SK-N-SH (cell line): ENCODE measurements at regions not wholly inside any gene's neighbourhood (a gene's known extent, or its start where the extent isn't known, plus 50 kb on each side); places are given as distances from the start of the nearest gene placed in this dataset.

Experiments used
- CTCF ChIA-PET: fragments of 300-600, 350-600 bp; formaldehyde crosslinking; extraction: SDS; loops from one replicate; lab custom pipeline; 2021; lab: Yijun Ruan, JAX
- POLR2A ChIA-PET: fragments of 350-600 bp; sonication (Branson Sonifier 250); formaldehyde crosslinking; extraction: SDS; loops from one replicate; lab custom pipeline; 2020; ENCODE audit warnings: antibody characterized with exemption, inconsistent platforms; lab: Yijun Ruan, JAX
- DNase-seq: peaks from one replicate; pipeline ENCODE4 v3.0.0; 2012
- H2AFZ ChIP-seq: fragments of 200-600 bp; sonication (generic); 2 replicates; pipeline ENCODE4 v1.8.1; 2016; ENCODE audit warnings: antibody characterized with exemption, mild to moderate bottlenecking, low read depth
- H3F3A ChIP-seq: fragments of 200-600 bp; sonication (generic); replicated peaks from 2 replicates; pipeline ENCODE3; 2016; ENCODE audit warnings: antibody characterized with exemption, mild to moderate bottlenecking; ENCODE audit not compliant: insufficient read depth
- H3K27ac ChIP-seq, 2 experiments: fragments of 200-500 bp in 1 of 2; fragments of 200-600 bp in 1 of 2; sonication (Bioruptor generic) in 1 of 2; sonication (generic), shearing (Covaris generic) in 1 of 2; 2 replicates each; pipeline versions ENCODE4 v1.5.1 to v1.6.1; 2014 to 2016; ENCODE audit warnings: low read depth in 2 of 2, inconsistent platforms in 1 of 2, low read length in 1 of 2, mild to moderate bottlenecking in 1 of 2, mixed read lengths in 1 of 2
- H3K27me3 ChIP-seq: fragments of 200-600 bp; sonication (generic), shearing (Covaris generic); 2 replicates; pipeline ENCODE4 v1.6.1; 2016; ENCODE audit warnings: mixed run types; ENCODE audit not compliant: insufficient read depth
- H3K36me3 ChIP-seq, 2 experiments: fragments of 200-500 bp in 1 of 2; fragments of 200-600 bp in 1 of 2; sonication (Bioruptor generic) in 1 of 2; sonication (generic) in 1 of 2; replicated peaks in 1 of 2; 2 replicates each; pipeline versions ENCODE3 to v1.5.1; 2014 to 2016; ENCODE audit warnings: low read length in 1 of 2, mild to moderate bottlenecking in 1 of 2; ENCODE audit not compliant: insufficient read depth in 2 of 2, control insufficient read depth in 1 of 2
- H3K4me1 ChIP-seq, 2 experiments: fragments of 200-500 bp in 1 of 2; fragments of 200-600 bp in 1 of 2; sonication (Bioruptor generic) in 1 of 2; sonication (generic), shearing (Covaris generic) in 1 of 2; 2 replicates each; pipeline versions ENCODE4 v1.5.1 to v1.6.1; 2014 to 2016; ENCODE audit warnings: low read depth in 1 of 2, low read length in 1 of 2, mixed run types in 1 of 2; ENCODE audit not compliant: insufficient read depth in 2 of 2, control insufficient read depth in 1 of 2
- H3K4me2 ChIP-seq: fragments of 200-600 bp; sonication (generic), shearing (Covaris generic); 2 replicates; pipeline ENCODE4 v1.6.1; 2017; ENCODE audit warnings: mixed run types
- H3K4me3 ChIP-seq, 2 experiments: fragments of 200-500 bp in 1 of 2; fragments of 200-600 bp in 1 of 2; sonication (Bioruptor generic) in 1 of 2; sonication (generic), shearing (Covaris generic) in 1 of 2; 2 replicates each; pipeline versions ENCODE4 v1.5.1 to v1.8.1; 2014 to 2016; ENCODE audit warnings: low read depth in 2 of 2, inconsistent platforms in 1 of 2, low read length in 1 of 2, mild to moderate bottlenecking in 1 of 2, mixed read lengths in 1 of 2, moderate library complexity in 1 of 2
- H3K79me2 ChIP-seq: fragments of 200-600 bp; sonication (generic); 2 replicates; pipeline ENCODE4 v1.8.1; 2017; ENCODE audit warnings: mild to moderate bottlenecking; ENCODE audit not compliant: insufficient read depth
- H3K9ac ChIP-seq: fragments of 200-600 bp; sonication (generic); 2 replicates; pipeline ENCODE4 v1.6.1; 2017; ENCODE audit warnings: mixed run types
- H3K9me2 ChIP-seq: fragments of 200-600 bp; sonication (generic); 2 replicates; pipeline ENCODE4 v1.6.1; 2017; ENCODE audit warnings: mixed run types
- H3K9me3 ChIP-seq: fragments of 200-600 bp; sonication (generic); 2 replicates; pipeline ENCODE4 v1.6.1; 2017; ENCODE audit warnings: mixed run types, mild to moderate bottlenecking, moderate library complexity
- H4K20me1 ChIP-seq: fragments of 200-600 bp; sonication (generic); 2 replicates; pipeline ENCODE4 v1.6.1; 2017; ENCODE audit warnings: mild to moderate bottlenecking, mixed run types; ENCODE audit not compliant: insufficient read depth
- CHD2 ChIP-seq: fragments of 150-350 bp; IDR thresholded peaks from 2 replicates; pipeline ENCODE4 v1.6.1; 2018; ENCODE audit warnings: low read length; ENCODE audit not compliant: partially characterized antibody
- EP300 ChIP-seq, 2 experiments: IDR thresholded peaks; 2 replicates each; pipeline versions ENCODE4 v1.4.0 to v1.6.1; 2012; ENCODE audit warnings: borderline replicate concordance in 1 of 2, low read depth in 1 of 2, low read length in 1 of 2
- EZH2phosphoT487 ChIP-seq: fragments of 200-600 bp; sonication (generic); IDR thresholded peaks from 2 replicates; pipeline ENCODE4 v1.6.1; 2017; ENCODE audit warnings: low read depth, mixed run types, mild to moderate bottlenecking, antibody characterized with exemption, moderate library complexity, borderline replicate concordance
- JUND ChIP-seq: IDR thresholded peaks from 2 replicates; pipeline ENCODE4 v1.4.0; 2012
- MEF2A ChIP-seq: IDR thresholded peaks from 2 replicates; pipeline ENCODE4 v1.4.0; 2012; ENCODE audit warnings: low read depth, borderline replicate concordance
- MXI1 ChIP-seq: IDR thresholded peaks from 2 replicates; pipeline ENCODE4 v1.6.1; 2012; ENCODE audit warnings: mild to moderate bottlenecking, low read depth, low read length, improper control_type of control experiment
- RAD21 ChIP-seq: IDR thresholded peaks from 2 replicates; pipeline ENCODE4 v1.6.1; 2012; ENCODE audit warnings: mild to moderate bottlenecking, low read length
- RCOR1 ChIP-seq: fragments of 150-350 bp; IDR thresholded peaks from 2 replicates; pipeline ENCODE4 v1.6.1; 2017; ENCODE audit warnings: antibody characterized with exemption, low read length
- RFX5 ChIP-seq: IDR thresholded peaks from 2 replicates; pipeline ENCODE4 v1.6.1; 2012; ENCODE audit warnings: mild to moderate bottlenecking, improper control_type of control experiment, low read length
- SIN3A ChIP-seq: IDR thresholded peaks from 2 replicates; pipeline ENCODE4 v1.6.1; 2012; ENCODE audit warnings: low read depth, mild to moderate bottlenecking, low read length, moderate library complexity, borderline replicate concordance
- TEAD4 ChIP-seq: IDR thresholded peaks from 2 replicates; pipeline ENCODE4 v1.4.0; 2012; ENCODE audit warnings: mild to moderate bottlenecking, borderline replicate concordance; ENCODE audit not compliant: insufficient read depth
- YY1 ChIP-seq: IDR thresholded peaks from 2 replicates; pipeline ENCODE4 v1.4.0; 2012; ENCODE audit warnings: low read depth, mild to moderate bottlenecking
- WGBS: methylation state at CpG from one replicate; pipeline ENCODE4 v1.1.6; 2017; ENCODE audit warnings: low lambda C conversion rate; 5-methylcytosine and 5-hydroxymethylcytosine counted together
- TF ChIP-seq, protein P1 (sequence below): IDR thresholded peaks from 2 replicates; pipeline ENCODE4; 2012
- TF ChIP-seq, protein P2 (sequence below): fragments of 200-600 bp; sonication (generic); IDR thresholded peaks from 2 replicates; pipeline ENCODE4 v1.6.1; 2017; ENCODE audit warnings: antibody characterized with exemption, mild to moderate bottlenecking, moderate library complexity

DNA sequence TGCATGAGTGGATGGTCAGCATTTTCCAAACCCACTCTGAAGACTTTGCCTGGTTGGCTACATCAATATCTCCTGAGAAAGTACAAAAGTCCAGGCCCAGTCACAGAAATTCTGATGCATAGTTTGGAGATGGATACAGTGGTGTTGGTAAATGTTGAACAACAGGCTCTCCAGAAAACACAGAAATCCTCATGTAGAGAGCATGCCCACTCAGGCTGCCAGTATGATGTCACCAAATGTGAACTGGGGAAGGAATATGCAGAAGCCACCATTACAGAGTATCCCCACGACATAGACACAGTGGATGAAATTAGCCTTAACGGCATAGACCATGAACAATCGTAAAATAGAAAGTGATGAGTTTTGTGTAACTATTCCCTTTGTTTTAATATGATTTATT, 97.1 kb upstream of the NXT1 start (continued):
- no peak for TF ChIP-seq MXI1

DNA sequence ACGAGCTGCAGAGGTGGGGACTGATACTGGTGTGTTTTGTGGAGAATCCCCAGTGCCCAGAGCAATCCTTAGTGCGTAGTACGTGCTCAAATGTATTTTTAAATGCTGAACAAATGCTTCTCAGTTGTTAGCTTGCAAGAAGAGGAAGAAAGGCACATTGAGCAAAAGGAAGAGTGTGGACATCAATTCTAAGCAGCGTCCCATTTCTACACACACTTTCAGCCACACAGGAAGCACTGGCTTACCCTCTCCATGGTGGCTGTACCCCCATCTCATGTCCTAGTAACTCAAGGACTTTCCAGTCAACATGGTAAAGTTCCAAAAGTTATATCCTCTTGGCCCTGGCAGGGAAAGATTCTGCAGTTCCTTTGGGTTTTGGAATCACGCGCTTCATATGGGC, 98.8 kb upstream of the NXT1 start:
- no peak for DNase-seq
- H3K9ac ChIP-seq = no peak overlapping the region
- no peak for TF ChIP-seq YY1
- TF ChIP-seq JUND = no peak
- TF ChIP-seq RCOR1 = no peak
- TF ChIP-seq, protein P1, sequence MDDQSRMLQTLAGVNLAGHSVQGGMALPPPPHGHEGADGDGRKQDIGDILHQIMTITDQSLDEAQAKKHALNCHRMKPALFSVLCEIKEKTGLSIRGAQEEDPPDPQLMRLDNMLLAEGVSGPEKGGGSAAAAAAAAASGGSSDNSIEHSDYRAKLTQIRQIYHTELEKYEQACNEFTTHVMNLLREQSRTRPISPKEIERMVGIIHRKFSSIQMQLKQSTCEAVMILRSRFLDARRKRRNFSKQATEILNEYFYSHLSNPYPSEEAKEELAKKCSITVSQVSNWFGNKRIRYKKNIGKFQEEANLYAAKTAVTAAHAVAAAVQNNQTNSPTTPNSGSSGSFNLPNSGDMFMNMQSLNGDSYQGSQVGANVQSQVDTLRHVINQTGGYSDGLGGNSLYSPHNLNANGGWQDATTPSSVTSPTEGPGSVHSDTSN = no peak
- TF ChIP-seq RAD21 = no peak
- TF ChIP-seq, protein P2, sequence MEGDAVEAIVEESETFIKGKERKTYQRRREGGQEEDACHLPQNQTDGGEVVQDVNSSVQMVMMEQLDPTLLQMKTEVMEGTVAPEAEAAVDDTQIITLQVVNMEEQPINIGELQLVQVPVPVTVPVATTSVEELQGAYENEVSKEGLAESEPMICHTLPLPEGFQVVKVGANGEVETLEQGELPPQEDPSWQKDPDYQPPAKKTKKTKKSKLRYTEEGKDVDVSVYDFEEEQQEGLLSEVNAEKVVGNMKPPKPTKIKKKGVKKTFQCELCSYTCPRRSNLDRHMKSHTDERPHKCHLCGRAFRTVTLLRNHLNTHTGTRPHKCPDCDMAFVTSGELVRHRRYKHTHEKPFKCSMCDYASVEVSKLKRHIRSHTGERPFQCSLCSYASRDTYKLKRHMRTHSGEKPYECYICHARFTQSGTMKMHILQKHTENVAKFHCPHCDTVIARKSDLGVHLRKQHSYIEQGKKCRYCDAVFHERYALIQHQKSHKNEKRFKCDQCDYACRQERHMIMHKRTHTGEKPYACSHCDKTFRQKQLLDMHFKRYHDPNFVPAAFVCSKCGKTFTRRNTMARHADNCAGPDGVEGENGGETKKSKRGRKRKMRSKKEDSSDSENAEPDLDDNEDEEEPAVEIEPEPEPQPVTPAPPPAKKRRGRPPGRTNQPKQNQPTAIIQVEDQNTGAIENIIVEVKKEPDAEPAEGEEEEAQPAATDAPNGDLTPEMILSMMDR = no peak
- TF ChIP-seq TEAD4 = no peak
- no peak for TF ChIP-seq RFX5
- no peak for TF ChIP-seq EP300 (IDR thresholded peaks at IDR 0.05; ENCODE audit: borderline replicate concordance in 1 of 2, low read depth in 1 of 2, low read length in 1 of 2)
- no peak for TF ChIP-seq SIN3A
- no peak for TF ChIP-seq MEF2A
- TF ChIP-seq EZH2phosphoT487 = no peak
- no peak for TF ChIP-seq CHD2
- CTCF ChIA-PET = no interaction called here
- H3K4me3 ChIP-seq = no peak overlapping the region
- no peak overlapping the region for H3K4me2 ChIP-seq
- POLR2A ChIA-PET = no interaction called here
- H3K9me2 ChIP-seq = no peaks in the 10 kb centered on the region
- H4K20me1 ChIP-seq = no peaks in the 10 kb centered on the region
- WGBS = 37% methylated on average over 6 of the region's 6 CpGs
- peaks cover 34% of the 10 kb centered on the region for H3K27me3 ChIP-seq
- H3F3A ChIP-seq = peaks cover 2% of the 10 kb centered on the region
- H3K4me1 ChIP-seq = peaks cover 0 to 2% of the 10 kb centered on the region in 2 experiments; a peak in 1 of 4 replicates
- no peaks in the 10 kb centered on the region for H3K36me3 ChIP-seq
- no peak overlapping the region for H2AFZ ChIP-seq
- no peaks in the 10 kb centered on the region for H3K79me2 ChIP-seq
- H3K9me3 ChIP-seq = no peaks in the 10 kb centered on the region
- no peak overlapping the region for H3K27ac ChIP-seq

DNA sequence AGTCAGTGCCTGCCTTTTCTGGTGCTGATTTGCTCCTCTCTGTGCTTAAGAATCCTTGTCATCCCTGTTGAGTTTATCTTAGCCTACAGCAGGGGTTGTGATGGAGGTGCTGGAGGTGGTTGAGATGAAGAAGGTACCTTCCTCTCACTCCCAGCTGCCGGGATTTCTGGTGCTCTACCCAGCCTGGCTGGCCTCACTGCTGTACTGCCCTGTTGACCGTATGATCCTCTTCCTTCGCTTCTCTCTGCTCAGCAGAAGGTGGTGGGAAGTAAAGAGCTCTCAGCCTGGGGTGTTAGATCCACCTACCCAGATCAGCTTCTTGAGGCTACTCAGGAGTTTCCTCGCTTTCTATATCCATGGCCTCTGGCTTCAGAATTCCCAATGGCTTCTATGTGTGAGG, 101.0 kb upstream of the NXT1 start:
- POLR2A ChIA-PET = no interaction called here
- no peak overlapping the region for H3K9ac ChIP-seq
- CTCF ChIA-PET = no interaction called here
- no peaks in the 10 kb centered on the region for H4K20me1 ChIP-seq
- H2AFZ ChIP-seq = no peak overlapping the region
- H3K4me3 ChIP-seq = no peak overlapping the region
- WGBS = 19% methylated on average over 4 of the region's 4 CpGs
- H3K27ac ChIP-seq = no peak overlapping the region
- no peaks in the 10 kb centered on the region for H3K9me3 ChIP-seq
- no peaks in the 10 kb centered on the region for H3K36me3 ChIP-seq
- TF ChIP-seq MEF2A = no peak
- TF ChIP-seq, all 33 proteins: peak for 0
- Histone ChIP-seq H3F3A (no peaks in the 10 kb centered on the region), H3K4me1 (no peaks in the 10 kb centered on the region), H3K27me3 (peaks cover 34% of the 10 kb centered on the region), H3K4me2 (no peak overlapping the region), H3K79me2 (no peaks in the 10 kb centered on the region), H3K9me2 (no peaks in the 10 kb centered on the region)
- DNase-seq = no peak
